ENCODE measurements at regions not wholly inside any gene's neighbourhood (a gene's known extent, or its start where the extent isn't known, plus 50 kb on each side); places are given as distances from the start of the nearest gene placed in this dataset.

- TF ChIP-seq, protein P1, sequence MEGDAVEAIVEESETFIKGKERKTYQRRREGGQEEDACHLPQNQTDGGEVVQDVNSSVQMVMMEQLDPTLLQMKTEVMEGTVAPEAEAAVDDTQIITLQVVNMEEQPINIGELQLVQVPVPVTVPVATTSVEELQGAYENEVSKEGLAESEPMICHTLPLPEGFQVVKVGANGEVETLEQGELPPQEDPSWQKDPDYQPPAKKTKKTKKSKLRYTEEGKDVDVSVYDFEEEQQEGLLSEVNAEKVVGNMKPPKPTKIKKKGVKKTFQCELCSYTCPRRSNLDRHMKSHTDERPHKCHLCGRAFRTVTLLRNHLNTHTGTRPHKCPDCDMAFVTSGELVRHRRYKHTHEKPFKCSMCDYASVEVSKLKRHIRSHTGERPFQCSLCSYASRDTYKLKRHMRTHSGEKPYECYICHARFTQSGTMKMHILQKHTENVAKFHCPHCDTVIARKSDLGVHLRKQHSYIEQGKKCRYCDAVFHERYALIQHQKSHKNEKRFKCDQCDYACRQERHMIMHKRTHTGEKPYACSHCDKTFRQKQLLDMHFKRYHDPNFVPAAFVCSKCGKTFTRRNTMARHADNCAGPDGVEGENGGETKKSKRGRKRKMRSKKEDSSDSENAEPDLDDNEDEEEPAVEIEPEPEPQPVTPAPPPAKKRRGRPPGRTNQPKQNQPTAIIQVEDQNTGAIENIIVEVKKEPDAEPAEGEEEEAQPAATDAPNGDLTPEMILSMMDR (conservative IDR thresholded peaks at IDR 0.05; ENCODE audit: low read depth, low read length) = no peak
- TF ChIP-seq EZH2 (IDR thresholded peaks at IDR 0.05; ENCODE audit: borderline replicate concordance, low read depth, low read length, poor library complexity, severe bottlenecking) = no peak
Measured at GRCh38 chr2:88875736-88876135, 184.3 kb downstream of the RPIA start.

Data from A673 (cell line).